ENCODE measurements at regions not wholly inside any gene's neighbourhood (a gene's known extent, or its start where the extent isn't known, plus 50 kb on each side); places are given as distances from the start of the nearest gene placed in this dataset.

GRCh38 chr20:61128701-61129269, 123.3 kb upstream of the CDH4 start:
- H3K36me3 Mint-ChIP-seq = no peaks in the 10 kb centered on the region
- DNase-seq (no peak), ATAC-seq (no peak)
- H3K4me1 Mint-ChIP-seq = no peaks in the 10 kb centered on the region
- H3K4me3 Mint-ChIP-seq = no peak overlapping the region
- H3K27me3 Mint-ChIP-seq = no peaks in the 10 kb centered on the region
- CTCF ChIA-PET = no interaction called here
- no peaks in the 10 kb centered on the region for H3K9me3 Mint-ChIP-seq (ENCODE audit: low read depth)
- no peak overlapping the region for H3K27ac Mint-ChIP-seq

GRCh38 chr20:61129311-61129710, 122.8 kb upstream of the CDH4 start:
- Mint-ChIP-seq H3K4me3 (no peak overlapping the region), H3K27me3 (no peaks in the 10 kb centered on the region), H3K4me1 (no peaks in the 10 kb centered on the region), H3K36me3 (no peaks in the 10 kb centered on the region), H3K27ac (no peak overlapping the region), H3K9me3 (ENCODE audit: low read depth) (no peaks in the 10 kb centered on the region)
- CTCF ChIA-PET = no interaction called here
- DNase-seq = no peak
- ATAC-seq = no peak

GRCh38 chr20:61130156-61130555, 121.9 kb upstream of the CDH4 start:
- Mint-ChIP-seq H3K4me3 (no peak overlapping the region), H3K4me1 (no peaks in the 10 kb centered on the region), H3K27me3 (no peaks in the 10 kb centered on the region), H3K9me3 (ENCODE audit: low read depth) (no peaks in the 10 kb centered on the region), H3K36me3 (no peaks in the 10 kb centered on the region), H3K27ac (no peak overlapping the region)
- ATAC-seq (no peak), DNase-seq (no peak)
- CTCF ChIA-PET = no interaction called here

- no peak for ATAC-seq
- CTCF ChIA-PET = no interaction called here
- Mint-ChIP-seq H3K9me3 (ENCODE audit: low read depth) (no peaks in the 10 kb centered on the region), H3K36me3 (no peaks in the 10 kb centered on the region), H3K4me3 (no peak overlapping the region), H3K27me3 (no peaks in the 10 kb centered on the region), H3K27ac (no peak overlapping the region), H3K4me1 (no peaks in the 10 kb centered on the region)
- no peak for DNase-seq
Observed at GRCh38 chr20:61131944-61132343, 120.1 kb upstream of the CDH4 start.

GRCh38 chr20:61133611-61134010, 118.5 kb upstream of the CDH4 start:
- H3K4me1 Mint-ChIP-seq = no peaks in the 10 kb centered on the region
- H3K4me3 Mint-ChIP-seq = no peak overlapping the region
- H3K9me3 Mint-ChIP-seq (ENCODE audit: low read depth) = no peaks in the 10 kb centered on the region
- no peaks in the 10 kb centered on the region for H3K36me3 Mint-ChIP-seq
- no peak for DNase-seq
- ATAC-seq = no peak
- H3K27me3 Mint-ChIP-seq = no peaks in the 10 kb centered on the region
- CTCF ChIA-PET = no interaction called here
- no peak overlapping the region for H3K27ac Mint-ChIP-seq

- Mint-ChIP-seq H3K4me3 (no peak overlapping the region), H3K27me3 (no peaks in the 10 kb centered on the region), H3K4me1 (no peaks in the 10 kb centered on the region), H3K36me3 (no peaks in the 10 kb centered on the region), H3K27ac (no peak overlapping the region), H3K9me3 (ENCODE audit: low read depth) (no peaks in the 10 kb centered on the region)
- DNase-seq = no peak
- CTCF ChIA-PET = no interaction called here
- ATAC-seq = no peak
Observed at GRCh38 chr20:61134296-61135030, 117.6 kb upstream of the CDH4 start.

- CTCF ChIA-PET = no interaction called here
- Mint-ChIP-seq H3K27me3 (no peaks in the 10 kb centered on the region), H3K9me3 (ENCODE audit: low read depth) (no peaks in the 10 kb centered on the region)
Observed at GRCh38 chr20:61135266-61135665, 116.8 kb upstream of the CDH4 start.

GRCh38 chr20:61135968-61136367, 116.1 kb upstream of the CDH4 start:
- no peaks in the 10 kb centered on the region for H3K4me1 Mint-ChIP-seq
- DNase-seq (no peak), ATAC-seq (no peak)
- no peaks in the 10 kb centered on the region for H3K36me3 Mint-ChIP-seq
- H3K27ac Mint-ChIP-seq = no peak overlapping the region
- H3K27me3 Mint-ChIP-seq = no peaks in the 10 kb centered on the region
- CTCF ChIA-PET = no interaction called here
- no peaks in the 10 kb centered on the region for H3K9me3 Mint-ChIP-seq (ENCODE audit: low read depth)
- H3K4me3 Mint-ChIP-seq = no peak overlapping the region

More at GRCh38 chr20:61135266-61135665, 116.8 kb upstream of the CDH4 start:
- ATAC-seq (no peak), DNase-seq (no peak)
- Mint-ChIP-seq H3K4me1 (no peaks in the 10 kb centered on the region), H3K4me3 (no peak overlapping the region), H3K27ac (no peak overlapping the region), H3K36me3 (no peaks in the 10 kb centered on the region)

- no peaks in the 10 kb centered on the region for H3K4me1 Mint-ChIP-seq
- no peak overlapping the region for H3K27ac Mint-ChIP-seq
Observed at GRCh38 chr20:61138566-61138965, 113.5 kb upstream of the CDH4 start.

GRCh38 chr20:61139031-61139430, 113.0 kb upstream of the CDH4 start:
- H3K27me3 Mint-ChIP-seq = no peaks in the 10 kb centered on the region
- no peaks in the 10 kb centered on the region for H3K4me1 Mint-ChIP-seq
- H3K36me3 Mint-ChIP-seq = no peaks in the 10 kb centered on the region
- no peak for ATAC-seq
- peaks cover 3% of the 10 kb centered on the region for H3K9me3 Mint-ChIP-seq (ENCODE audit: low read depth)
- no peak overlapping the region for H3K27ac Mint-ChIP-seq
- H3K4me3 Mint-ChIP-seq = no peak overlapping the region
- CTCF ChIA-PET = no interaction called here
- DNase-seq = no peak

More at GRCh38 chr20:61138566-61138965, 113.5 kb upstream of the CDH4 start:
- DNase-seq (no peak), ATAC-seq (no peak)
- H3K27me3 Mint-ChIP-seq = no peaks in the 10 kb centered on the region
- peaks cover 3% of the 10 kb centered on the region for H3K9me3 Mint-ChIP-seq (ENCODE audit: low read depth)
- no peaks in the 10 kb centered on the region for H3K36me3 Mint-ChIP-seq
- CTCF ChIA-PET = no interaction called here
- no peak overlapping the region for H3K4me3 Mint-ChIP-seq

- ATAC-seq (no peak), DNase-seq (no peak)
- H3K4me1 Mint-ChIP-seq = no peaks in the 10 kb centered on the region
- no peaks in the 10 kb centered on the region for H3K36me3 Mint-ChIP-seq
- no peaks in the 10 kb centered on the region for H3K27me3 Mint-ChIP-seq
- H3K4me3 Mint-ChIP-seq = no peak overlapping the region
- no peak overlapping the region for H3K27ac Mint-ChIP-seq
- CTCF ChIA-PET = no interaction called here
- H3K9me3 Mint-ChIP-seq (ENCODE audit: low read depth) = peaks cover 3% of the 10 kb centered on the region
Observed at GRCh38 chr20:61140576-61140975, 111.5 kb upstream of the CDH4 start.

- Mint-ChIP-seq H3K4me3 (no peak overlapping the region), H3K27ac (no peak overlapping the region), H3K4me1 (no peaks in the 10 kb centered on the region), H3K9me3 (ENCODE audit: low read depth) (peaks cover 3% of the 10 kb centered on the region), H3K36me3 (no peaks in the 10 kb centered on the region), H3K27me3 (no peaks in the 10 kb centered on the region)
- CTCF ChIA-PET = no interaction called here
- no peak for ATAC-seq
- DNase-seq = no peak
Observed at GRCh38 chr20:61146023-61146422, 106.0 kb upstream of the CDH4 start.

GRCh38 chr20:61149636-61150035, 102.4 kb upstream of the CDH4 start:
- no peaks in the 10 kb centered on the region for H3K36me3 Mint-ChIP-seq
- CTCF ChIA-PET = no interaction called here
- no peak overlapping the region for H3K27ac Mint-ChIP-seq
- H3K4me1 Mint-ChIP-seq = no peaks in the 10 kb centered on the region
- no peaks in the 10 kb centered on the region for H3K27me3 Mint-ChIP-seq
- H3K9me3 Mint-ChIP-seq (ENCODE audit: low read depth) = no peaks in the 10 kb centered on the region
- no peak overlapping the region for H3K4me3 Mint-ChIP-seq
- ATAC-seq (no peak), DNase-seq (no peak)

- Mint-ChIP-seq H3K27ac (no peak overlapping the region), H3K4me1 (no peaks in the 10 kb centered on the region), H3K4me3 (no peak overlapping the region), H3K36me3 (no peaks in the 10 kb centered on the region), H3K9me3 (ENCODE audit: low read depth) (no peaks in the 10 kb centered on the region), H3K27me3 (no peaks in the 10 kb centered on the region)
- DNase-seq (no peak), ATAC-seq (no peak)
- CTCF ChIA-PET = no interaction called here
Observed at GRCh38 chr20:61157301-61157700, 94.8 kb upstream of the CDH4 start.
